ENCODE measurements at regions not wholly inside any gene's neighbourhood (a gene's known extent, or its start where the extent isn't known, plus 50 kb on each side); places are given as distances from the start of the nearest gene placed in this dataset.

DNA sequence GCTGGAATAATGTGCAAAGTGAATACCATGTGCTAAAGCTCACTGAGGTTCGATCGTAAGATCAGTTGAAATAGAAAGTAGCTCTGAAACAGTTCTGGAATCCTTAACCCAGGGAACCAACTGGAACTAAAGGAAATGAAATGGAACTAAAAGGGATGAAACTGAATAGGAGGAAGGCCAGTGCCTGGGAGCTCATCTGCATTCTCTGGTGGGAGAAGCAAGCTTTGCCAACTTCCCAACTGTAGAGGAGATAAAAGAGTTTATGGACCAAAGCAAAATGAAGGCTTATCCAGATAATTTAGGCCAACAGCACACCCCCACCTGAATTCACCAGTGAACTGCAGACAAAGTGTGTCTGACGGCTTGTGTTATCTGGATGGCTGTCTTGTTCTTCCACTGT lies 188.6 kb upstream of the HABP2 start:
- no peak for TF ChIP-seq CTCF (IDR thresholded peaks at IDR 0.05)
- no peak for TF ChIP-seq POLR2A (IDR thresholded peaks at IDR 0.05)
